ENCODE measurements at regions not wholly inside any gene's neighbourhood (a gene's known extent, or its start where the extent isn't known, plus 50 kb on each side); places are given as distances from the start of the nearest gene placed in this dataset.

- BruUV-seq (replicated peaks): no TSS peak
- Histone ChIP-seq H3K27me3 (ENCODE audit: control insufficient read depth in 1 of 2, insufficient read depth in 2 of 2, low read length in 2 of 2) (no peaks in the 10 kb centered on the region), H3K9me3 (ENCODE audit: low read length) (no peaks in the 10 kb centered on the region), H3K27ac (ENCODE audit: extremely low read length, insufficient read depth, low read length) (no peak overlapping the region), H3K79me2 (ENCODE audit: insufficient read depth, low read length) (no peaks in the 10 kb centered on the region), H3K4me2 (ENCODE audit: low read depth, low read length) (no peak overlapping the region), H4K20me1 (ENCODE audit: insufficient read depth, low read length) (no peaks in the 10 kb centered on the region), H3K4me1 (ENCODE audit: insufficient read depth, low read length) (no peaks in the 10 kb centered on the region), H3K36me3 (replicated peaks in 1 of 2; ENCODE audit: control insufficient read depth in 1 of 2, insufficient read depth in 2 of 2, low read length in 2 of 2) (no peaks in the 10 kb centered on the region), H2AFZ (ENCODE audit: low read length) (no peak overlapping the region), H3K9ac (ENCODE audit: insufficient read depth, low read depth, low read length) (no peak overlapping the region), H3K4me3 (replicated peaks in 1 of 3; ENCODE audit: insufficient read depth in 1 of 3, low read depth in 2 of 3, low read length in 3 of 3) (no peak overlapping the region)
- POLR2A ChIA-PET: no interaction called here
- FAIRE-seq: no peak
- in situ Hi-C loops (cut with HindIII; ENCODE audit: extremely low pct_ligation_motif_present, low pct_unique_long_range_greater_than_20kb): no loop called here
- no peak for DNase-seq (ENCODE audit: low spot score)
- CTCF ChIA-PET (ENCODE audit: low intra/inter-chr PET ratio, low total read pairs): no interaction called here
- 2% methylated on average over 3 of the region's 3 CpGs for WGBS (ENCODE audit: low lambda C conversion rate)
- intact Hi-C loops (cut with micrococcal nuclease; ENCODE audit: unreplicated experiment): no loop called here
- ATAC-seq: no peak
- TF ChIP-seq USF2 (IDR thresholded peaks at IDR 0.05; ENCODE audit: low read depth, low read length) (no peak), USF2 (CRISPR knock-in tag; IDR thresholded peaks at IDR 0.05; ENCODE audit: borderline replicate concordance) (no peak), ARID5B (CRISPR knock-in tag; IDR thresholded peaks at IDR 0.05) (no peak), MAFF (IDR thresholded peaks at IDR 0.05; ENCODE audit: low read depth, low read length) (no peak), HNRNPH1 (optimal IDR thresholded peaks at IDR 0.05; ENCODE audit: low read depth, low read length) (no peak), TBL1XR1 (IDR thresholded peaks at IDR 0.05; ENCODE audit: borderline replicate concordance, low read length, partially characterized antibody) (no peak), ASH2L (IDR thresholded peaks at IDR 0.05; ENCODE audit: insufficient read length, low read depth, low read length) (no peak), GTF2F1 (IDR thresholded peaks at IDR 0.05; ENCODE audit: low read length) (no peak), MTF2 (CRISPR knock-in tag; IDR thresholded peaks at IDR 0.05; ENCODE audit: borderline replicate concordance) (no peak), HNRNPLL (IDR thresholded peaks at IDR 0.05; ENCODE audit: low read depth, low read length, poor library complexity, severe bottlenecking) (no peak), TCF12 (IDR thresholded peaks at IDR 0.05) (no peak), TCF12 (CRISPR knock-in tag; IDR thresholded peaks at IDR 0.05) (no peak), PBX3 (CRISPR knock-in tag; IDR thresholded peaks at IDR 0.05; ENCODE audit: borderline replicate concordance) (no peak)
Observed at GRCh38 chr2:76669966-76670465, 852.2 kb downstream of the LRRTM4 start.
